ENCODE measurements at regions not wholly inside any gene's neighbourhood (a gene's known extent, or its start where the extent isn't known, plus 50 kb on each side); places are given as distances from the start of the nearest gene placed in this dataset.

DNA sequence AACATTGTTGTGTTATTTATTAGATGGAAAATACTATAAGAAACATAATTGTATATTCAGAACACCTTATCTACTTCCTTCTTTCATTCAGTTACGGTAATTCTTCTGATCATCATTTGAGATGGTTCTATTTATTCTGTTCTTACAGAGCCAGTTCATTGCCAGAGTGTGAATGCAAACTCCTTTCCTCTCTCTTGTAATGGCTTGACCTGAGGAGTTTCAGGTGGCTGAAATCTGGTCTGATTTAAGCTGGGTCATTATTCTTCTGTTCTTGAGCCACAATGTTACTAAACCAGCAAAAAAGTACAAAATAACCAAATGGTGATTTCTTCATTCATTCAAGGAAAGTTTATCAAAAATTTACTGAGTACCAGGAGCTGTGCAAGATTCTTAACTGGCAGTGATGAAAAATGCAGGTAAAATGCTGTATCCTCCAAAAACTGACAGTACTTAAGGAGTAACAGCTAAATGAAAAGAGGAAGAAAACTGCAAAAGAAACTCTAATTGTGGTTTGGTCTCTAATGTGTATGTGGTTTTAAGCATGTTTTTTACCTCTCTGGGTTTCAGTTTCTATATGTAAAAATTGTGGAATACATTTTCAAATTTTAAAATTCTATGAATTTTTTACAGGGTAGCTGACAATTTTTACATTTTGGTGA, 182.4 kb upstream of the UFM1 start:
- TF ChIP-seq, protein P1, sequence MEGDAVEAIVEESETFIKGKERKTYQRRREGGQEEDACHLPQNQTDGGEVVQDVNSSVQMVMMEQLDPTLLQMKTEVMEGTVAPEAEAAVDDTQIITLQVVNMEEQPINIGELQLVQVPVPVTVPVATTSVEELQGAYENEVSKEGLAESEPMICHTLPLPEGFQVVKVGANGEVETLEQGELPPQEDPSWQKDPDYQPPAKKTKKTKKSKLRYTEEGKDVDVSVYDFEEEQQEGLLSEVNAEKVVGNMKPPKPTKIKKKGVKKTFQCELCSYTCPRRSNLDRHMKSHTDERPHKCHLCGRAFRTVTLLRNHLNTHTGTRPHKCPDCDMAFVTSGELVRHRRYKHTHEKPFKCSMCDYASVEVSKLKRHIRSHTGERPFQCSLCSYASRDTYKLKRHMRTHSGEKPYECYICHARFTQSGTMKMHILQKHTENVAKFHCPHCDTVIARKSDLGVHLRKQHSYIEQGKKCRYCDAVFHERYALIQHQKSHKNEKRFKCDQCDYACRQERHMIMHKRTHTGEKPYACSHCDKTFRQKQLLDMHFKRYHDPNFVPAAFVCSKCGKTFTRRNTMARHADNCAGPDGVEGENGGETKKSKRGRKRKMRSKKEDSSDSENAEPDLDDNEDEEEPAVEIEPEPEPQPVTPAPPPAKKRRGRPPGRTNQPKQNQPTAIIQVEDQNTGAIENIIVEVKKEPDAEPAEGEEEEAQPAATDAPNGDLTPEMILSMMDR (IDR thresholded peaks at IDR 0.05), result no peak
- TF ChIP-seq POLR2A (IDR thresholded peaks at IDR 0.05), result no peak
- TF ChIP-seq EP300 (IDR thresholded peaks at IDR 0.05), result no peak
